ENCODE measurements at regions not wholly inside any gene's neighbourhood (a gene's known extent, or its start where the extent isn't known, plus 50 kb on each side); places are given as distances from the start of the nearest gene placed in this dataset.

GRCh38 chr12:58131986-58132755 lies 190.8 kb downstream of the ATP23 start:
- TF ChIP-seq CTCF (IDR thresholded peaks at IDR 0.05) (no peak), POLR2A (IDR thresholded peaks at IDR 0.05) (no peak)
- 88 to 94% (median 90%) methylated on average over 5 of the region's 5 CpGs for whole genome bisulfite sequencing, 4 donors

GRCh38 chr12:58138424-58138823 lies 197.1 kb downstream of the ATP23 start:
- Histone ChIP-seq H3K4me1 (no peaks in the 10 kb centered on the region), H3K27me3 (no peaks in the 10 kb centered on the region), H3K27ac (no peak overlapping the region), H3K4me3 (no peak overlapping the region), H3K36me3 (no peaks in the 10 kb centered on the region), H3K9me3 (peaks cover 0 to 8% (median 0%) of the 10 kb centered on the region in 12 donors)
- no peak for DNase-seq
- 69 to 82% (median 81%) methylated on average over 2 of the region's 2 CpGs for WGBS, 4 donors
- TF ChIP-seq CTCF (IDR thresholded peaks at IDR 0.05) (no peak), POLR2A (IDR thresholded peaks at IDR 0.05) (no peak)
- ATAC-seq: no peak
- intact Hi-C loops (cut with DNase I): loop anchor here in 1 of 10 donors (5.0 kb wide), 1 partner anchor 114 kb away; no protein-coding TSS in a partner anchor

More at GRCh38 chr12:58131986-58132755, 190.8 kb downstream of the ATP23 start:
- H3K36me3 ChIP-seq: no peaks in the 10 kb centered on the region
- no peak overlapping the region for H3K27ac ChIP-seq
- H3K4me3 ChIP-seq: no peak overlapping the region
- DNase-seq (no peak), ATAC-seq (no peak)
- H3K27me3 ChIP-seq: no peaks in the 10 kb centered on the region
- intact Hi-C loops (cut with DNase I): no loop called here
- H3K4me1 ChIP-seq: no peaks in the 10 kb centered on the region
- peaks cover 0 to 7% (median 0%) of the 10 kb centered on the region in 12 donors for H3K9me3 ChIP-seq

- intact Hi-C loops (cut with DNase I): loop anchor here in 1 of 10 donors (5.0 kb wide), 1 partner anchor 112 kb away; no protein-coding TSS in a partner anchor
- TF ChIP-seq POLR2A (IDR thresholded peaks at IDR 0.05) (no peak), CTCF (IDR thresholded peaks at IDR 0.05) (no peak)
These were observed 198.5 kb downstream of the ATP23 start for GRCh38 chr12:58139894-58140293.

GRCh38 chr12:58140395-58140794 lies 199.0 kb downstream of the ATP23 start:
- no peak for DNase-seq
- H3K27me3 ChIP-seq: no peaks in the 10 kb centered on the region
- H3K36me3 ChIP-seq: no peaks in the 10 kb centered on the region
- intact Hi-C loops (cut with DNase I): no loop called here
- no peak overlapping the region for H3K4me3 ChIP-seq
- TF ChIP-seq POLR2A (IDR thresholded peaks at IDR 0.05) (no peak), CTCF (IDR thresholded peaks at IDR 0.05) (no peak)
- no peak overlapping the region for H3K27ac ChIP-seq
- ATAC-seq: no peak
- H3K4me1 ChIP-seq: no peaks in the 10 kb centered on the region
- WGBS, 4 donors: 85 to 100% (median 86%) methylated on average over 1 of the region's 1 CpG
- peaks cover 0 to 16% (median 0%) of the 10 kb centered on the region in 12 donors for H3K9me3 ChIP-seq

More at GRCh38 chr12:58139894-58140293, 198.5 kb downstream of the ATP23 start:
- no peak overlapping the region for H3K4me3 ChIP-seq
- H3K9me3 ChIP-seq: peaks cover 0 to 14% (median 0%) of the 10 kb centered on the region in 12 donors
- ATAC-seq (no peak), DNase-seq (no peak)
- no peak overlapping the region for H3K27ac ChIP-seq
- no peaks in the 10 kb centered on the region for H3K36me3 ChIP-seq
- H3K27me3 ChIP-seq: no peaks in the 10 kb centered on the region
- 42 to 65% (median 54%) methylated on average over 1 of the region's 1 CpG for WGBS, 4 donors
- H3K4me1 ChIP-seq: no peaks in the 10 kb centered on the region
